HCT116 (cell line): ENCODE measurements at regions not wholly inside any gene's neighbourhood (a gene's known extent, or its start where the extent isn't known, plus 50 kb on each side); places are given as distances from the start of the nearest gene placed in this dataset.

Experiments used
- ATAC-seq: fragments of 200-7000 bp; cut with Tn5 transposase; 2 replicates; pipeline ENCODE4 v1.9.1; 2020; ENCODE audit warnings: mild to moderate bottlenecking, moderate library complexity
- BruUV-seq: library from RNA; stranded (reverse); fragments of 400-500 nt; replicated peaks from 2 replicates; lab custom pipeline; 2021; lab: Mats Ljungman, UMichigan
- CTCF ChIA-PET: fragments of 300-600 bp; sonication (Branson Sonifier 250); formaldehyde crosslinking; loops from one replicate; lab custom pipeline; 2021; ENCODE audit warnings: antibody characterized with exemption; lab: Charles Lee
- POLR2A ChIA-PET: fragments of 300-600, 350-600 bp; sonication (Branson Sonifier 250); formaldehyde crosslinking; loops from one replicate; lab custom pipeline; 2021; ENCODE audit warnings: antibody characterized with exemption; lab: Charles Lee
- RAD21 ChIA-PET, 2 experiments: fragments of 300-600 bp; sonication (Branson Sonifier 250); formaldehyde crosslinking; loops; one replicate each; lab custom pipeline; 2023; ENCODE audit warnings: low total read pairs in 2 of 2; ENCODE audit not compliant: uncharacterized antibody in 2 of 2, unreplicated experiment in 2 of 2, low non-redundant PET in 1 of 2; lab: Charles Lee
- DNase-seq: peaks from one replicate; pipeline ENCODE4 v3.0.0-alpha.2; 2010; ENCODE audit warnings: low read depth, low spot score
- H2AFZ ChIP-seq: fragments of 200-600 bp; shearing (Covaris generic), sonication (generic); 2 replicates; pipeline ENCODE4 v1.6.1; 2017; ENCODE audit warnings: low read depth, mixed run types, mixed read lengths, antibody characterized with exemption, low read length; ENCODE audit not compliant: poor library complexity, severe bottlenecking
- H3K27ac ChIP-seq: 2 replicates; pipeline ENCODE4 v1.5.1; 2012; ENCODE audit warnings: low read depth, low read length
- H3K27me3 ChIP-seq: fragments of 200-600 bp; sonication (generic); 2 replicates; pipeline ENCODE4 v1.6.1; 2016; ENCODE audit warnings: mixed run types, low read length, mixed read lengths; ENCODE audit not compliant: insufficient read depth
- H3K36me3 ChIP-seq, 2 experiments: fragments of 200-500 bp in 1 of 2; fragments of 200-600 bp in 1 of 2; sonication (Bioruptor generic) in 1 of 2; sonication (generic) in 1 of 2; 2 replicates each; pipeline versions ENCODE4 v1.5.1 to v1.6.1; 2014 to 2016; ENCODE audit warnings: low read length in 2 of 2, inconsistent platforms in 1 of 2, mixed read lengths in 1 of 2, mixed run types in 1 of 2; ENCODE audit not compliant: insufficient read depth in 2 of 2, control insufficient read depth in 1 of 2
- H3K4me1 ChIP-seq, 2 experiments: fragments of 200-600 bp in 1 of 2; sonication (generic) in 1 of 2; 2 replicates each; pipeline versions ENCODE4 v1.5.1 to v1.6.1; 2012 to 2017; ENCODE audit warnings: low read length in 2 of 2, inconsistent platforms in 1 of 2, mild to moderate bottlenecking in 1 of 2, mixed read lengths in 1 of 2, mixed run types in 1 of 2, moderate library complexity in 1 of 2; ENCODE audit not compliant: insufficient read depth in 2 of 2, control insufficient read depth in 1 of 2
- H3K4me2 ChIP-seq: fragments of 200-600 bp; sonication (generic); 2 replicates; pipeline ENCODE4 v1.6.1; 2017; ENCODE audit warnings: mixed run types, low read length, mixed read lengths
- H3K4me3 ChIP-seq, 2 experiments: fragments of 200-600 bp in 1 of 2; sonication (generic) in 1 of 2; replicated peaks in 1 of 2; 2 replicates each; pipeline ENCODE4 v1.5.1; 2011 to 2016; ENCODE audit warnings: low read length in 2 of 2, control low read depth in 1 of 2, low read depth in 1 of 2, mild to moderate bottlenecking in 1 of 2, mixed read lengths in 1 of 2, mixed run types in 1 of 2
- H3K79me2 ChIP-seq: fragments of 200-600 bp; sonication (generic); 2 replicates; pipeline ENCODE4 v1.6.1; 2017; ENCODE audit warnings: mild to moderate bottlenecking, mixed run types, low read length, moderate library complexity, mixed read lengths; ENCODE audit not compliant: insufficient read depth
- H3K9ac ChIP-seq: fragments of 200-600 bp; sonication (generic); 2 replicates; pipeline ENCODE4 v1.6.1; 2016; ENCODE audit warnings: low read length, mixed read lengths
- H3K9me2 ChIP-seq: fragments of 200-600 bp; sonication (generic), shearing (Covaris generic); 2 replicates; pipeline ENCODE4 v1.6.1; 2017; ENCODE audit warnings: mixed run types, mild to moderate bottlenecking, moderate library complexity; ENCODE audit not compliant: insufficient read depth
- H3K9me3 ChIP-seq, 2 experiments: fragments of 200-500 bp in 1 of 2; fragments of 200-600 bp in 1 of 2; sonication (Bioruptor generic) in 1 of 2; sonication (generic) in 1 of 2; 2 replicates each; pipeline ENCODE4 v1.6.1; 2014 to 2017; ENCODE audit warnings: low read length in 2 of 2, mixed read lengths in 2 of 2, inconsistent platforms in 1 of 2, low read depth in 1 of 2, mild to moderate bottlenecking in 1 of 2, mixed run types in 1 of 2, moderate library complexity in 1 of 2; ENCODE audit not compliant: control insufficient read depth in 1 of 2, insufficient read depth in 1 of 2
- H4K20me1 ChIP-seq: fragments of 200-600 bp; sonication (generic), shearing (Covaris generic); 2 replicates; pipeline ENCODE4 v1.6.1; 2017; ENCODE audit warnings: mixed run types, mild to moderate bottlenecking, moderate library complexity; ENCODE audit not compliant: insufficient read depth
- CBX3 ChIP-seq: IDR thresholded peaks from 2 replicates; pipeline ENCODE4 v1.6.1; 2012; ENCODE audit warnings: low read depth
- CEBPB ChIP-seq: IDR thresholded peaks from 2 replicates; pipeline ENCODE4 v1.6.1; 2012; ENCODE audit warnings: low read depth
- EGR1 ChIP-seq: IDR thresholded peaks from 2 replicates; pipeline ENCODE4 v1.6.1; 2012; ENCODE audit warnings: low read depth
- ELF1 ChIP-seq: IDR thresholded peaks from 2 replicates; pipeline ENCODE4 v1.6.1; 2012; ENCODE audit warnings: low read depth, borderline replicate concordance
- EZH2 ChIP-seq: fragments of 200-600 bp; sonication (generic); IDR thresholded peaks from 2 replicates; pipeline ENCODE4 v1.6.1; 2017; ENCODE audit warnings: antibody characterized with exemption, mixed run types
- JUND ChIP-seq: IDR thresholded peaks from 2 replicates; pipeline ENCODE4 v1.6.1; 2012
- MAX ChIP-seq: IDR thresholded peaks from 2 replicates; pipeline ENCODE4 v1.6.1; 2012
- POLR2A ChIP-seq: IDR thresholded peaks from 2 replicates; pipeline ENCODE4 v1.7.0; 2011; ENCODE audit warnings: borderline replicate concordance; ENCODE audit not compliant: insufficient read depth, insufficient read length; ENCODE audit errors: extremely low read depth
- POLR2AphosphoS5 ChIP-seq: IDR thresholded peaks from 2 replicates; pipeline ENCODE4 v1.6.1; 2011; ENCODE audit warnings: mild to moderate bottlenecking, low read depth, low read length, moderate library complexity
- REST ChIP-seq: IDR thresholded peaks from 2 replicates; pipeline ENCODE4 v1.6.1; 2012; ENCODE audit warnings: low read depth
- SIN3A ChIP-seq: IDR thresholded peaks from 2 replicates; pipeline ENCODE4 v1.6.1; 2012; ENCODE audit warnings: low read depth
- SP1 ChIP-seq: IDR thresholded peaks from 2 replicates; pipeline ENCODE4 v1.6.1; 2012; ENCODE audit warnings: low read depth
- TCF7L2 ChIP-seq: IDR thresholded peaks from 2 replicates; pipeline ENCODE4 v1.7.0; 2011; ENCODE audit warnings: borderline replicate concordance, inconsistent platforms; ENCODE audit not compliant: insufficient read depth, insufficient read length; ENCODE audit errors: extremely low read depth
- YY1 ChIP-seq: IDR thresholded peaks from 2 replicates; pipeline ENCODE4 v1.6.1; 2011; ENCODE audit warnings: low read length, low read depth, moderate library complexity, mild to moderate bottlenecking; ENCODE audit not compliant: insufficient replicate concordance; ENCODE audit errors: extremely low read depth
- intact Hi-C: fragments of 100-400 bp; cut with micrococcal nuclease; formaldehyde crosslinking; loops from 2 replicates; pipeline ENCODE4 v1.10.0; 2022

DNA sequence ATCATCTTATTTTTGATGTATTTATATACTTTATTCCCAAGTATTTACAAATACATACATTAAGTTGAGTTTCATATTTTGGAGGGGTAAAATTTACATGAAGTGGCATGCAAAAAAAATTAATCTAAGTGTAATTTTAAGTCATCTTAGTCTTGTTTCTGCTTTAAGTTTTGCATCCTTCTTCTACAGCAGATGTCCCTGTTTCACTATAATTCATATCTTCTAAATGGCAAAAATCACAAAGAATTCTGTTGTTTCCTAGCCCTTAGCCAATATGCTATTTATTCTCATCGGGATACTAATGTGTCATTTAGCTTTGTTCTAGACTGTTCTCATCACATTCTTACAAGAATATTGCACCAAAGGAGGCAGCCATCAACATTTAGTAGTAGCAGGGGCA is 831.9 kb downstream of the GBE1 start:
- H3K9me2 ChIP-seq: no peaks in the 10 kb centered on the region

More for the DNA sequence above, 831.9 kb downstream of the GBE1 start:
- Histone ChIP-seq H3K4me2 (no peak overlapping the region), H3K9ac (no peak overlapping the region), H2AFZ (no peak overlapping the region), H3K4me3 (no peak overlapping the region), H3K4me1 (no peaks in the 10 kb centered on the region), H3K27ac (no peak overlapping the region), H4K20me1 (no peaks in the 10 kb centered on the region), H3K9me3 (peaks cover 6 to 14% of the 10 kb centered on the region in 2 experiments; a peak in 2 of 4 replicates), H3K79me2 (no peaks in the 10 kb centered on the region), H3K36me3 (no peaks in the 10 kb centered on the region), H3K27me3 (no peaks in the 10 kb centered on the region)
- ATAC-seq: no peak
- TF ChIP-seq SP1: no peak
- no peak for TF ChIP-seq ELF1
- TF ChIP-seq TCF7L2: no peak
- TF ChIP-seq REST: no peak
- TF ChIP-seq JUND: no peak
- TF ChIP-seq CEBPB: no peak
- TF ChIP-seq SIN3A: no peak
- TF ChIP-seq CBX3: no peak
- TF ChIP-seq EZH2: no peak
- no peak for TF ChIP-seq MAX
- TF ChIP-seq POLR2AphosphoS5: no peak
- TF ChIP-seq POLR2A: no peak
- TF ChIP-seq YY1: no peak
- no peak for TF ChIP-seq EGR1
- intact Hi-C loops: no loop called here
- POLR2A ChIA-PET: no interaction called here
- BruUV-seq: no TSS peak
- no peak for DNase-seq
- CTCF ChIA-PET: no interaction called here
- RAD21 ChIA-PET: no interaction called here
